Suppressor macrophage (primary cell): ENCODE measurements at regions not wholly inside any gene's neighbourhood (a gene's known extent, or its start where the extent isn't known, plus 50 kb on each side); places are given as distances from the start of the nearest gene placed in this dataset.
A peak's percentile ranks its signal among the peaks of the same experiment; 100 is the strongest.
"Not testable (repeated sequence)": the region's sequence is repeated elsewhere in the genome, so short reads cannot be mapped to it uniquely, and the experiment has no call there.

Experiments used
- DNase-seq, 4 experiments: peaks; one replicate each; pipeline ENCODE4 v3.0.0-alpha.2; 2020 to 2022

DNA sequence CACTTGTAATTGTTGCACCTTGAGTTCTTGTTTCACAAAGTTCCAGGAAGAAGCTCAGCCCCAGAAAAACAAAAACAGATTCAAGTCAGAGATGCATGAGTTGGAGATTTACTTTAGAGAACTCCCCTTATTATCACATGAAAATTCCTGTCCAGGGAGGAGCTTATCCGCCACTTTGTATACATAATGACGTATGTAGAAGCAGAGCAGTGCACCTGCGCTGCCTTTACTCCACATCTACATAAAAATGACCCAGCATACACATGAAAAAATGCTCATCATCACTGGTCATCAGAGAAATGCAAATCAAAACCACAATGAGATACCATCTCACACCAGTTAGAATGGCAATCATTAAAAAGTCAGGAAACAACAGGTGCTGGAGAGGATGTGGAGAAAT, 73.3 kb upstream of the ZSWIM2 start:
- not testable (repeated sequence) for DNase-seq

DNA sequence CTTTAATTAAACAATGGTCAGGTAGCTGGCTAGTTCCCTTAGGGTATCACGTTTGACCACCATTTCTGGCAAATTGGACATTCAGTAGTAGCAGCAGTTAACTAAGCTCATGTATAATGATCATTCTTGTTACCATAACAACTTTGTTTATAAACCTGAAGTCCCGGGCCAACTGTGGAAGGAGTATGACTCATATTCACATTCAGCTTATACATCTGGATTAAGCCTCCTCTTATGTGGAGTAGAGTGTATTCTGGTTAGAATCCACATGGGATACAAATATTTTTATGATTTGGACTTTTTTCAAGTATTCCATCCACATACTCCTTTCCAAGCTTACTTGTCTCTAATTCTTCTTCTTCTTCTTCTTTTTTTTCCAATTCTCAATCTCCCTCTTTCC, 70.3 kb upstream of the ZSWIM2 start:
- no peak for DNase-seq

DNA sequence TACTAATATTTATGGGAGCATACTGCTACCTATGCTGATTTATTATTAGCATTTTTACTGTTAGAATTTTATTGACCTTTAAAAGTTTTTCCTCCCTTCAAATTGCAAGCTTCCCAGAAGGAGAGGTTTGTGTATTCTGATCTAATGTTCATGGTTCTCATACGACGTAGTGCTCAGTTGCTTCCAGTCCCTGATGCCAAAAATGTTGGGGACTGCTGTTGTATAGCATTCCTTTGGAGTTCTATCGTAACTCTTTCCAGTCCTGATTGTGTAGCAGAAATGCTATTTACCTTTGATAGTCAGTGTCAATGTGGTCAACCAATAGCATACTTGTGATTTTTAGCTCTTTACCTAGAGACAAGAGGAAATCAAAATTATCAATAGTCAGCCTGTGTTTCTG, 69.5 kb upstream of the ZSWIM2 start:
- no peak for DNase-seq

DNA sequence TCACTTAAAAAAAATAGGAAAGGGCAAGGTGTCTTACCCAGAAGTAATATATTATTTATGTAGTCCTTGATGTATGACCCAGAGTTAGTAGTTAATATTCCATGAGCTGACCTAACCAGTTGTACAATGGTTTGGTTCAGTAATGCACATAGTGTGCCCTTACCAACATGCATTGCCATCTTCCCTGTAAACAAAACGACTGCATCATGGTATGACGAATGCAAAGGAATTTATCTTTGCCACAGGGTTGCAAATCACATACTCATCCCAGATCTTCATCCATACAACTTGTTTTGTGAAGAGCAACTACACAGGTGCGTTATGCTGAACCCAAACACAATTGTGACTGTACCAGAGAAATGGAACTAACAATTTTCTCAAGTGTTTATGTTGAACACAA, 68.9 kb upstream of the ZSWIM2 start:
- DNase-seq, result no peak

DNA sequence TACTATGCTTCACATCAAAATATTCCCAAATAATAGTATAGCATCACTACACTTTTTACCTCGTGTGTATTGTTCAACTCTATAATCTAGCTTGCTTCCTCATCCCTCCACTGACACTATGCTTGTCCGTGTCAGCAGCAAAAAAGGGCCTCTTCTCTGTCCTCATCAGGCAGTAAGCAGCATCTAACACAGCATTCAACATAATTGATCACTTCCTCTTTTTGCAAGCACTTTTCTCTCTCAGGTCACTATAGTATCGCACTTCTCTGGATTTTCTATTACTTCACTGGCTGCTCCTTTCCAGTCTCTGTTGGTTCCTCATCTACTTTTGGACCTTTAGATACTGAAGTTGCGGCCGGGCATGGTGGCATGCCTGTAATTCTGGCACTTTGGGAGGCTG, 64.9 kb upstream of the ZSWIM2 start:
- DNase-seq, result peak; percentile 19 to 54 (median 40)

DNA sequence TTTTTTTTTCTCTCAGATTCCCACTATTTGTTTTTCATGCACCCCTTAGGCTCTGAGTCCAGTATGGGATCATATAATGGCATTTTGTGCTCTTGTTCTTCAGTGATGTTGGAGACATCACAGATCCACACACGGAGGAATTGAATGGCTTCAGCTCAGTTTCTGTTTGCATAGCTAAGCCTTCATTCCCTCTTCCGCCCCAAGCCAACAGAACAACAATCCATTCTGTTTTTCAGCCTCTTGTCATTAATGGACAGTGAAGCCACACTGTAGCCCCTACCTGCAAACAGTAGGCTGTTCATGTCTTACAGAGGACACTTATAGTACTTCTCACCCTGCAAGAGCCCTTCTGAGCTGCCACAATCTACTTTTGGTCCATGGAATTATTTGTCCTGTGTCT, 64.0 kb upstream of the ZSWIM2 start:
- no peak for DNase-seq

DNA sequence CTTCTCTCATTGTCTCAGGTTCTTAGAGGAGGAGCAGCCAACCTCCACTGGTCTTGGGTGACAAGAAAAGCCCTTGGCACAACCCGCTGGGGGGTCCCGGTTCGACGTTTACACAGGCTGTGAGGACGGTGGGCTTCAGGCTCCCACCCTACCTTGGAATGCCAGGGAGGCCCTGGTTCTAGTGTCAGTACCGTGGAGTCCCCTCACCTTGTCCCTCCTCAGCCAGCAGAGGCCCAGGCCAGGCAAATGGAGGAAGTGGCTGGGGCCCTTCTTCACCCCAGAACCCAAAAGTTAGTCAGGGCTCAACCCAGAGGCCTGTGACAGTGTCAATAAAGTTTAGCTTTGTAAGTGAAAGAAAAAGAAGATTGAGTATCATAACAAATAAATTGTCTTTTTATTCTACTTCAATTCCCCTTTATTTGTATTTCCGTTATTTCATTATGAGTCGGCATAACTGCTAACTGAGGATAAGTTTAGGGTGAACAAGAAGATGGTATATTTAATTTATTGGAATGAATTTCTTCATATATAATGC, 62.6 kb upstream of the ZSWIM2 start:
- DNase-seq, result no peak

DNA sequence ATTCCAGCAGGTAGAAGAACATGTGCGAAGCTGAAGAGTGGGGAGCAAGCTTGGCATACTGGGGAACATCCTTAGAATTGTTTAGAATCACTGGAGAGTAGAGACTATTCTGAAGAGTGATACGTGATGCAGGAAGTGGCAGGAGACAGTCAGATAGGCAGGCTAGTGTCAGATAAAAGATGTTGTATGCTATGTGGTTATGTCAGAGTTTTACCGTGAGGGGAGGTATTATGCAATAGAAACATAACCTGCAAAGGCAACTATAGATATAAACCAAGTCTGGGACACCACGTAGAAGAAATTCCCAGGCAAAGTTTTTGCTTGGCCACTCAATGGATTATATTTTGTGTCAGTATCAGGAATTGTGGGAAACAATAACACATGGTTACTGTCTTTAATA, 62.0 kb upstream of the ZSWIM2 start:
- no peak for DNase-seq

DNA sequence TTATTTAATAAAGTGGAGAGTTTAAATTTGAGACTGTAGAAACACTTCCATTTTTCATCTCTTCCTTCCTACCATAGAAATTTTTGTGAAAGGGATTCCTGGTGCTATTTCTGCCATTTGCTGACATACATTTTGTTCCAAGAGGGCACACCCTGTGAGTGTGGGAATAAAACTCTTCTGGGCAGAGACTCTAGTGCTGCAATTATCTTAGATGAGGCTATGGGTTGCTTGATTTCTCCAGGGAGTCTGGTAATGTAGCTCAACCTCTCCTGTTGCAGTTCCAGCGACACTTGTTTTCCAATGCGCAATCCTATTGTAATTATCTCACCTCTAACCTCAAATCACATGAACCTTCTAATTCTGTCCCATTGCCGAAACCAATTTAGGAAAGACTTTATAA, 60.1 kb upstream of the ZSWIM2 start:
- no peak for DNase-seq

DNA sequence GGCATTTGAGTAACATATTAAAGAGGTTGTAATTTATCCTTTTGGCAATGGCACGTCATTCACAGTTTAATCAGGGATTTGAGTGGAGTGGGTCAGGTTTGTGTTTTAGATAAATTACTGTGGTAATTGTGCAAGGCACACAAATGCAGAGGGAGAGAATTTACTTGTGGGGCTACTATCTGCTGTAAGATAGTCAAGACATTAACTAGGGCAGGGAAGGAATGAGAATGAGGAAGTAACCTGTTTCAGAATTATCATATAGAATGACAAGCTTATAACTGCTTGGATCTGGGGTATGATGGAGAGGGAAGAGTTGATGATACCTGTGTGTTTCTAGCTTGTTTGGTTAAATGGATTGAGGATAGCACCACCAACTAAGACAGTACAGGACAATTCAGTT, 58.9 kb upstream of the ZSWIM2 start:
- DNase-seq, result peak in 1 of 4 experiments; percentile 14

DNA sequence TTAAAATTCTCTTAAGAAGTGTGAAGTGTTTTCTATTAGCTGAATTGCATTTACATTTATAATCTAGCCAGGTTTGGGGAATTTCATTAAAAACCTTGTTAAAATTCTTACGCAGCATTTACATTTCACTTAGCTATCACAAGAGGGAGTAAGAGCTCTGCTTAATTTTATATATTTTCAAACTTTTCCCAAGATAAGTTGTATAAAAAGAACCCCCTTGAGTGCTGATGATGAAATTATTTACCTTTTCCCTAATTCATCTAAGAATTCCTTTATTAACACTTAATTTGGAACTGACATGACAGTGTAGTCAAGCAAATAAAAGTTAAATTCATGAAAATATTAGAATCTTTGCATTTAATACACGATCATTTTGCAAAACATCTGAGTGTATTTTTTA, 54.2 kb upstream of the ZSWIM2 start:
- DNase-seq, result peak in 2 of 4 experiments; percentile 21 to 49
